ENCODE measurements at regions not wholly inside any gene's neighbourhood (a gene's known extent, or its start where the extent isn't known, plus 50 kb on each side); places are given as distances from the start of the nearest gene placed in this dataset.

GRCh38 chr12:59839514-59839913 lies 243.7 kb downstream of the SLC16A7 start:
- TF ChIP-seq JUND (IDR thresholded peaks at IDR 0.05; ENCODE audit: low read depth) = no peak
- no peak for DNase-seq (ENCODE audit: low read depth in 1 of 2, low spot score in 1 of 2)
- in situ Hi-C loops (cut with HindIII; ENCODE audit: low pct_unique_long_range_greater_than_20kb, low sequenced_read_pairs) = no loop called here

- no peak for TF ChIP-seq JUND (IDR thresholded peaks at IDR 0.05; ENCODE audit: low read depth)
- DNase-seq (ENCODE audit: low read depth in 1 of 2, low spot score in 1 of 2) = peak in 1 of 2 experiments; percentile 76
- in situ Hi-C loops (cut with HindIII; ENCODE audit: low pct_unique_long_range_greater_than_20kb, low sequenced_read_pairs) = no loop called here
These were observed 247.5 kb downstream of the SLC16A7 start for GRCh38 chr12:59843260-59843843.

GRCh38 chr12:59844750-59845149 lies 248.9 kb downstream of the SLC16A7 start:
- TF ChIP-seq JUND (IDR thresholded peaks at IDR 0.05; ENCODE audit: low read depth) = no peak
- in situ Hi-C loops (cut with HindIII; ENCODE audit: low pct_unique_long_range_greater_than_20kb, low sequenced_read_pairs) = no loop called here
- DNase-seq (ENCODE audit: low read depth in 1 of 2, low spot score in 1 of 2) = no peak

GRCh38 chr12:59845293-59845692 lies 249.5 kb downstream of the SLC16A7 start:
- in situ Hi-C loops (cut with HindIII; ENCODE audit: low pct_unique_long_range_greater_than_20kb, low sequenced_read_pairs) = no loop called here
- DNase-seq (ENCODE audit: low read depth in 1 of 2, low spot score in 1 of 2) = no peak
- no peak for TF ChIP-seq JUND (IDR thresholded peaks at IDR 0.05; ENCODE audit: low read depth)

GRCh38 chr12:59847127-59847526 lies 251.3 kb downstream of the SLC16A7 start:
- DNase-seq (ENCODE audit: low read depth in 1 of 2, low spot score in 1 of 2) = no peak
- in situ Hi-C loops (cut with HindIII; ENCODE audit: low pct_unique_long_range_greater_than_20kb, low sequenced_read_pairs) = no loop called here
- TF ChIP-seq JUND (IDR thresholded peaks at IDR 0.05; ENCODE audit: low read depth) = no peak

GRCh38 chr12:59850268-59850667 lies 254.4 kb downstream of the SLC16A7 start:
- in situ Hi-C loops (cut with HindIII; ENCODE audit: low pct_unique_long_range_greater_than_20kb, low sequenced_read_pairs) = no loop called here
- TF ChIP-seq JUND (IDR thresholded peaks at IDR 0.05; ENCODE audit: low read depth) = no peak
- no peak for DNase-seq (ENCODE audit: low read depth in 1 of 2, low spot score in 1 of 2)

- no peak for TF ChIP-seq JUND (IDR thresholded peaks at IDR 0.05; ENCODE audit: low read depth)
- DNase-seq (ENCODE audit: low read depth in 1 of 2, low spot score in 1 of 2) = no peak
- in situ Hi-C loops (cut with HindIII; ENCODE audit: low pct_unique_long_range_greater_than_20kb, low sequenced_read_pairs) = no loop called here
These were observed 262.8 kb downstream of the SLC16A7 start for GRCh38 chr12:59858508-59859170.

GRCh38 chr12:59859171-59859510 lies 263.3 kb downstream of the SLC16A7 start:
- TF ChIP-seq JUND (IDR thresholded peaks at IDR 0.05; ENCODE audit: low read depth) = no peak
- DNase-seq (ENCODE audit: low read depth in 1 of 2, low spot score in 1 of 2) = no peak
- in situ Hi-C loops (cut with HindIII; ENCODE audit: low pct_unique_long_range_greater_than_20kb, low sequenced_read_pairs) = no loop called here

GRCh38 chr12:59861635-59862034 lies 265.8 kb downstream of the SLC16A7 start:
- no peak for DNase-seq (ENCODE audit: low read depth in 1 of 2, low spot score in 1 of 2)
- in situ Hi-C loops (cut with HindIII; ENCODE audit: low pct_unique_long_range_greater_than_20kb, low sequenced_read_pairs) = no loop called here
- TF ChIP-seq JUND (IDR thresholded peaks at IDR 0.05; ENCODE audit: low read depth) = no peak

- no peak for DNase-seq (ENCODE audit: low read depth in 1 of 2, low spot score in 1 of 2)
- in situ Hi-C loops (cut with HindIII; ENCODE audit: low pct_unique_long_range_greater_than_20kb, low sequenced_read_pairs) = no loop called here
- TF ChIP-seq JUND (IDR thresholded peaks at IDR 0.05; ENCODE audit: low read depth) = no peak
These were observed 271.2 kb downstream of the SLC16A7 start for GRCh38 chr12:59867055-59867454.

- no peak for TF ChIP-seq JUND (IDR thresholded peaks at IDR 0.05; ENCODE audit: low read depth)
- peak in 1 of 2 experiments; percentile 7 for DNase-seq (ENCODE audit: low read depth in 1 of 2, low spot score in 1 of 2)
- in situ Hi-C loops (cut with HindIII; ENCODE audit: low pct_unique_long_range_greater_than_20kb, low sequenced_read_pairs) = no loop called here
These were observed 271.9 kb downstream of the SLC16A7 start for GRCh38 chr12:59867689-59868088.

GRCh38 chr12:59871779-59872178 lies 275.9 kb downstream of the SLC16A7 start:
- DNase-seq (ENCODE audit: low read depth in 1 of 2, low spot score in 1 of 2) = no peak
- TF ChIP-seq JUND (IDR thresholded peaks at IDR 0.05; ENCODE audit: low read depth) = no peak
- in situ Hi-C loops (cut with HindIII; ENCODE audit: low pct_unique_long_range_greater_than_20kb, low sequenced_read_pairs) = no loop called here

- DNase-seq (ENCODE audit: low read depth in 1 of 2, low spot score in 1 of 2) = no peak
- in situ Hi-C loops (cut with HindIII; ENCODE audit: low pct_unique_long_range_greater_than_20kb, low sequenced_read_pairs) = no loop called here
- TF ChIP-seq JUND (IDR thresholded peaks at IDR 0.05; ENCODE audit: low read depth) = no peak
These were observed 277.3 kb downstream of the SLC16A7 start for GRCh38 chr12:59873136-59873535.

GRCh38 chr12:59874781-59875180 lies 279.0 kb downstream of the SLC16A7 start:
- DNase-seq (ENCODE audit: low read depth in 1 of 2, low spot score in 1 of 2) = peak; percentile 11 to 21
- in situ Hi-C loops (cut with HindIII; ENCODE audit: low pct_unique_long_range_greater_than_20kb, low sequenced_read_pairs) = no loop called here
- TF ChIP-seq JUND (IDR thresholded peaks at IDR 0.05; ENCODE audit: low read depth) = no peak
